ENCODE measurements at regions not wholly inside any gene's neighbourhood (a gene's known extent, or its start where the extent isn't known, plus 50 kb on each side); places are given as distances from the start of the nearest gene placed in this dataset.
A peak's percentile ranks its signal among the peaks of the same experiment; 100 is the strongest.

- no peaks in the 10 kb centered on the region for H3K36me3 ChIP-seq (ENCODE audit: low read depth)
- TF ChIP-seq, protein P1, sequence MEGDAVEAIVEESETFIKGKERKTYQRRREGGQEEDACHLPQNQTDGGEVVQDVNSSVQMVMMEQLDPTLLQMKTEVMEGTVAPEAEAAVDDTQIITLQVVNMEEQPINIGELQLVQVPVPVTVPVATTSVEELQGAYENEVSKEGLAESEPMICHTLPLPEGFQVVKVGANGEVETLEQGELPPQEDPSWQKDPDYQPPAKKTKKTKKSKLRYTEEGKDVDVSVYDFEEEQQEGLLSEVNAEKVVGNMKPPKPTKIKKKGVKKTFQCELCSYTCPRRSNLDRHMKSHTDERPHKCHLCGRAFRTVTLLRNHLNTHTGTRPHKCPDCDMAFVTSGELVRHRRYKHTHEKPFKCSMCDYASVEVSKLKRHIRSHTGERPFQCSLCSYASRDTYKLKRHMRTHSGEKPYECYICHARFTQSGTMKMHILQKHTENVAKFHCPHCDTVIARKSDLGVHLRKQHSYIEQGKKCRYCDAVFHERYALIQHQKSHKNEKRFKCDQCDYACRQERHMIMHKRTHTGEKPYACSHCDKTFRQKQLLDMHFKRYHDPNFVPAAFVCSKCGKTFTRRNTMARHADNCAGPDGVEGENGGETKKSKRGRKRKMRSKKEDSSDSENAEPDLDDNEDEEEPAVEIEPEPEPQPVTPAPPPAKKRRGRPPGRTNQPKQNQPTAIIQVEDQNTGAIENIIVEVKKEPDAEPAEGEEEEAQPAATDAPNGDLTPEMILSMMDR (IDR thresholded peaks at IDR 0.05) = no peak
- no peak overlapping the region for H3K4me3 ChIP-seq
- no peaks in the 10 kb centered on the region for H3K9me3 ChIP-seq
- DNase-seq (no peak), ATAC-seq (no peak)
- intact Hi-C loops (cut with DNase I, micrococcal nuclease) = no loop called here
- no peaks in the 10 kb centered on the region for H3K4me1 ChIP-seq (ENCODE audit: low read depth)
Measured at GRCh38 chr9:106752581-106752980, 110.4 kb upstream of the ZNF462 start.

DNA sequence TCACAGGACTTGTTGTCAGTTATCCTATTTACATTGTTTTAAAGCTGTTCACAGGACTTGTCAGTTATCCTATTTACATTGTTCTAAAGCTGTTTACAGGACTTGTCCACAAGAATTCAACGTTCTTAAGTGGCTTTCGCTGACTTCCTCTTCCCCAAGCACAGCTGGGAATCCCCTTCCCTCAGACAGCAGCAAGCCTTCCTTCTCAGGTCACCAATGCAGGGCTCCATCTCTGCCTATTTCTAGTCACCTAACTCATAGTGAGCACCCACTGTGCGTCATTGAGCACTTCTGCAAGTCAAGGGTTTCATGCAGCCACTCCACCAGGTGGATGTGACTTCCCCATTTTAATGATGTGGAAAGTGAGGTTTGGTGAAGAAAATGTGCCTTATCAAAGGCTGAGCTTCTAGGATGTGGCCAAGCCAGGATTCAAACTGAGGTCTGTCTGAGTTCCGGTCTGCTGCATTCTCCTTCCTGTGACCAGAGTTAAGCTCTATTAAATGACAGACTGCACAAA lies 109.8 kb upstream of the ZNF462 start:
- ATAC-seq (peak; percentile 27), DNase-seq (peak in 1 of 3 donors; percentile 7)
- TF ChIP-seq, protein P1 (IDR thresholded peaks at IDR 0.05) = no peak
- Histone ChIP-seq H3K36me3 (ENCODE audit: low read depth) (no peaks in the 10 kb centered on the region), H3K4me3 (no peak overlapping the region), H3K4me1 (ENCODE audit: low read depth) (no peaks in the 10 kb centered on the region), H3K9me3 (no peaks in the 10 kb centered on the region)
- intact Hi-C loops (cut with DNase I, micrococcal nuclease) = no loop called here

DNA sequence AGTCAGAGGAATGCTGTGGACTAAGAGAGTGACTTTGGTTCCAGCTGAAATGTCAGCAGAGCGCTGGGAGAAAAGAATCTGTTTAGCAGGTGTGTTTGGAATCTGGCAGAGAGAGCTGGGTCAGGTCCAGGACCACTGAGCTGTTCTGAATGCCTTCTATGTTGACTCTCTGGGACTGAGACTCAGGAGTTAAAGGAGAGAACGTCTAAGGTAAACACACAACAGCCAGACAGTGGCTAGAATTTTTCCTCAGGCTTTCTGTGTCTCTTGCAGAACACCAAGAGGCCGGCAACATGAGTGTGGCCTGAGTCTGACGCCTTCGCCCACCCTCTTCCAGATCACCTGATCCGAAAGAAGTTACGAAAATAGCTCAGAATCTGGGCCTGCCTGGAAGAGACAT lies 107.2 kb upstream of the ZNF462 start:
- Histone ChIP-seq H3K9me3 (no peaks in the 10 kb centered on the region), H3K4me3 (no peak overlapping the region), H3K36me3 (ENCODE audit: low read depth) (no peaks in the 10 kb centered on the region), H3K4me1 (ENCODE audit: low read depth) (no peaks in the 10 kb centered on the region)
- TF ChIP-seq, protein P1 (IDR thresholded peaks at IDR 0.05) = no peak
- intact Hi-C loops (cut with DNase I, micrococcal nuclease) = no loop called here
- ATAC-seq (no peak), DNase-seq (no peak)

DNA sequence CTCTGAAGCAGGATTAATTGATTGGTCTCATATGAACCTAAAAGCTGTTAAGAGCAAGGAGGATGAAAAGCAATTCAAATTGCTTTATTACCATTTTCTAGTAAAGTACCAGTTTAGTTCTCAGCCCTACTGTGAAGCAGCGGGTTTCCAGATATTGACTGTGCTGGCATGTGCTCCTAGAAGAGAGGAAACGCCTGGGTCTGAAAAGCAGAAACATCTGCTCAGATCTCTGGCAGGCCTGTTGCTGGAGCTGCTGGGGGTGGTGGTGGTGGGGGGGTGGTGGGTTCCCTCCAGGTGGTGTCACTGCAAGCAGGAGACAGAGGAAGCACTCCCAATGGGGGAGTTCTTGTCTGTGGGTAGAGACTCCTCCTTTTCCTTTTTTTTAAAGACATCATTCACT lies 105.5 kb upstream of the ZNF462 start:
- ATAC-seq = no peak
- TF ChIP-seq, protein P1 (IDR thresholded peaks at IDR 0.05) = no peak
- no peak for DNase-seq
- Histone ChIP-seq H3K36me3 (ENCODE audit: low read depth) (no peaks in the 10 kb centered on the region), H3K9me3 (no peaks in the 10 kb centered on the region), H3K4me3 (no peak overlapping the region), H3K4me1 (ENCODE audit: low read depth) (no peaks in the 10 kb centered on the region)
- intact Hi-C loops (cut with DNase I, micrococcal nuclease) = no loop called here

GRCh38 chr9:106758911-106759310 lies 104.1 kb upstream of the ZNF462 start:
- no peak for ATAC-seq
- TF ChIP-seq, protein P1 (IDR thresholded peaks at IDR 0.05) = no peak
- Histone ChIP-seq H3K4me3 (no peak overlapping the region), H3K36me3 (ENCODE audit: low read depth) (no peaks in the 10 kb centered on the region), H3K4me1 (ENCODE audit: low read depth) (no peaks in the 10 kb centered on the region), H3K9me3 (no peaks in the 10 kb centered on the region)
- no peak for DNase-seq
- intact Hi-C loops (cut with DNase I, micrococcal nuclease) = no loop called here

DNA sequence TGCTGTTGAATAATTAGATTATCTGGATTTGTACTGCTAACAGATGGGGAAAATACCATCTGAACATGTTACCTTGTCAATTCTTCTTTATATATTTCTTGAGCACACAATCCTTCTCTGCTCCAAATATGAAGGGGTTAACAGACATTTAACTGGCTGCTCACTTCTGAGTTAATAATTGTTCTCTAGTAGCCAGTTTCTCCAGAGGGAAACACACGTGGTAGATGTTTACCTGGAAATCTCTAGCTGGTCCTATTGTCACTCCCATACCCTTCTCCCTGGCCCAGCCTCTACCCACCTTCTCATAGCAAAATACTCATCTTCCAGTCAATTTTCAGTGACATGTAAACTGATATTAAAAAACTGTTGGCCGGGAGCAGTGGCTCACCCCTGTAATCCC lies 101.5 kb upstream of the ZNF462 start:
- intact Hi-C loops (cut with DNase I, micrococcal nuclease) = no loop called here
- Histone ChIP-seq H3K36me3 (ENCODE audit: low read depth) (no peaks in the 10 kb centered on the region), H3K4me1 (ENCODE audit: low read depth) (no peaks in the 10 kb centered on the region), H3K9me3 (no peaks in the 10 kb centered on the region), H3K4me3 (no peak overlapping the region)
- DNase-seq (no peak), ATAC-seq (no peak)
- TF ChIP-seq, protein P1 (IDR thresholded peaks at IDR 0.05) = no peak
